IMR-90 (cell line): ENCODE measurements at regions not wholly inside any gene's neighbourhood (a gene's known extent, or its start where the extent isn't known, plus 50 kb on each side); places are given as distances from the start of the nearest gene placed in this dataset.

Experiments
- ATAC-seq: fragments of 200-7000 bp; cut with Tn5 transposase; 2 replicates; pipeline ENCODE4 v1.9.1; 2020; ENCODE audit warnings: low read depth, mild to moderate bottlenecking, moderate library complexity
- BruUV-seq: library from RNA; stranded (reverse); fragments of 400-500 nt; replicated peaks from 2 replicates; lab custom pipeline; 2021; lab: Mats Ljungman, UMichigan
- CTCF ChIA-PET: fragments of 300-600 bp; formaldehyde crosslinking; extraction: SDS; loops from one replicate; lab custom pipeline; 2021; ENCODE audit warnings: antibody characterized with exemption; lab: Yijun Ruan, JAX
- POLR2A ChIA-PET: fragments of 300-600 bp; sonication (Branson Sonifier 250); formaldehyde crosslinking; loops from one replicate; lab custom pipeline; 2022; ENCODE audit warnings: antibody characterized with exemption; ENCODE audit not compliant: unreplicated experiment; lab: Charles Lee
- DNase-seq: peaks from one replicate; pipeline ENCODE4 v3.0.0; 2013
- H2AFZ ChIP-seq: replicated peaks from 2 replicates; pipeline ENCODE3; 2013; ENCODE audit warnings: low read length, mild to moderate bottlenecking; ENCODE audit not compliant: poor library complexity
- H2AK5ac ChIP-seq: 2 replicates; pipeline ENCODE4 v1.6.1; 2013; ENCODE audit warnings: low read depth, low read length, inconsistent platforms
- H2AK9ac ChIP-seq: replicated peaks from 2 replicates; pipeline ENCODE3; 2013; ENCODE audit warnings: mild to moderate bottlenecking, low read depth, low read length, moderate library complexity; ENCODE audit not compliant: poor library complexity
- H2BK120ac ChIP-seq: 2 replicates; pipeline ENCODE4 v1.6.1; 2013; ENCODE audit warnings: low read depth, low read length, inconsistent platforms
- H2BK15ac ChIP-seq: 3 replicates; pipeline ENCODE4 v1.6.1; 2013; ENCODE audit warnings: low read depth, low read length, inconsistent platforms
- H2BK20ac ChIP-seq: 2 replicates; pipeline ENCODE4 v1.6.1; 2013; ENCODE audit warnings: low read depth, mild to moderate bottlenecking, inconsistent platforms, low read length, moderate library complexity
- H2BK5ac ChIP-seq: 2 replicates; pipeline ENCODE4 v1.6.1; 2013; ENCODE audit warnings: mild to moderate bottlenecking, low read depth, low read length, inconsistent platforms; ENCODE audit not compliant: poor library complexity, severe bottlenecking
- H3K14ac ChIP-seq: replicated peaks from 2 replicates; pipeline ENCODE4 v1.6.1; 2013; ENCODE audit warnings: low read depth, low read length, inconsistent platforms
- H3K18ac ChIP-seq: 2 replicates; pipeline ENCODE4 v1.6.1; 2013; ENCODE audit warnings: low read depth, low read length, control low read depth
- H3K23ac ChIP-seq: 2 replicates; pipeline ENCODE4 v1.6.1; 2013; ENCODE audit warnings: low read depth, low read length, inconsistent platforms
- H3K27ac ChIP-seq: 2 replicates; pipeline ENCODE4 v1.5.1; 2013; ENCODE audit warnings: mild to moderate bottlenecking, control low read depth, low read length; ENCODE audit not compliant: insufficient read depth
- H3K27me3 ChIP-seq: 2 replicates; pipeline ENCODE4 v1.6.1; 2013; ENCODE audit warnings: low read length; ENCODE audit not compliant: control insufficient read depth, insufficient read depth
- H3K36me3 ChIP-seq: 2 replicates; pipeline ENCODE4 v1.6.1; 2013; ENCODE audit warnings: low read length, mixed read lengths; ENCODE audit not compliant: control insufficient read depth, insufficient read depth
- H3K4ac ChIP-seq: 2 replicates; pipeline ENCODE4 v1.6.1; 2013; ENCODE audit warnings: low read depth, low read length, inconsistent platforms
- H3K4me1 ChIP-seq: 2 replicates; pipeline ENCODE4 v1.6.1; 2013; ENCODE audit warnings: low read length, mixed read lengths; ENCODE audit not compliant: control insufficient read depth, insufficient read depth
- H3K4me2 ChIP-seq: 2 replicates; pipeline ENCODE4 v1.6.1; 2013; ENCODE audit warnings: low read depth, mild to moderate bottlenecking, control low read depth, low read length, moderate library complexity
- H3K4me3 ChIP-seq: 2 replicates; pipeline ENCODE4 v1.5.1; 2013; ENCODE audit warnings: low read depth, mild to moderate bottlenecking, control low read depth, low read length, moderate library complexity; ENCODE audit not compliant: insufficient read depth
- H3K56ac ChIP-seq: 2 replicates; pipeline ENCODE4 v1.6.1; 2013; ENCODE audit warnings: low read length, inconsistent platforms; ENCODE audit not compliant: insufficient read depth; ENCODE audit errors: extremely low read depth
- H3K79me1 ChIP-seq, 2 experiments: 2 replicates each; pipeline ENCODE4 v1.6.1; 2013; ENCODE audit warnings: low read length in 2 of 2, inconsistent platforms in 1 of 2, low read depth in 1 of 2
- H3K9ac ChIP-seq: 2 replicates; pipeline ENCODE4 v1.6.1; 2013; ENCODE audit warnings: low read depth, low read length, control low read depth
- H3K9me1 ChIP-seq: 2 replicates; pipeline ENCODE4 v1.6.1; 2013; ENCODE audit warnings: low read length, inconsistent platforms; ENCODE audit not compliant: insufficient read depth
- H3K9me3 ChIP-seq: 2 replicates; pipeline ENCODE4 v1.6.1; 2013; ENCODE audit warnings: low read length; ENCODE audit not compliant: control insufficient read depth, insufficient read depth
- H4K20me1 ChIP-seq: 2 replicates; pipeline ENCODE4 v1.6.1; 2013; ENCODE audit warnings: low read length, inconsistent platforms; ENCODE audit not compliant: insufficient read depth
- H4K5ac ChIP-seq: 2 replicates; pipeline ENCODE4 v1.6.1; 2013; ENCODE audit warnings: mild to moderate bottlenecking, low read depth, low read length, control low read depth
- H4K8ac ChIP-seq, 2 experiments: 2 replicates each; pipeline ENCODE4 v1.6.1; 2013; ENCODE audit warnings: low read depth in 2 of 2, low read length in 2 of 2, control low read depth in 1 of 2, inconsistent platforms in 1 of 2
- H4K91ac ChIP-seq: 2 replicates; pipeline ENCODE4 v1.6.1; 2013; ENCODE audit warnings: low read depth, low read length, inconsistent platforms; ENCODE audit not compliant: insufficient read depth
- CEBPB ChIP-seq: IDR thresholded peaks from 2 replicates; pipeline ENCODE4 v1.6.1; 2012; ENCODE audit warnings: low read depth, low read length, improper control_type of control experiment
- CHD1 ChIP-seq: IDR thresholded peaks from 2 replicates; pipeline ENCODE4 v1.6.1; 2012; ENCODE audit warnings: low read depth, low read length, improper control_type of control experiment
- FOS ChIP-seq: fragments of 150-350 bp; IDR thresholded peaks from 2 replicates; pipeline ENCODE4 v1.6.1; 2016; ENCODE audit warnings: low read depth, low read length
- MAFK ChIP-seq: IDR thresholded peaks from 2 replicates; pipeline ENCODE4 v1.6.1; 2012; ENCODE audit warnings: low read depth, low read length, improper control_type of control experiment
- MAZ ChIP-seq: IDR thresholded peaks from 2 replicates; pipeline ENCODE4 v1.6.1; 2012; ENCODE audit warnings: low read depth, mild to moderate bottlenecking, low read length, improper control_type of control experiment, moderate library complexity, borderline replicate concordance
- MXI1 ChIP-seq: IDR thresholded peaks from 2 replicates; pipeline ENCODE4 v1.6.1; 2012; ENCODE audit warnings: low read depth, mild to moderate bottlenecking, low read length, moderate library complexity, borderline replicate concordance
- NFE2L2 ChIP-seq: fragments of 150-350 bp; IDR thresholded peaks from 2 replicates; pipeline ENCODE4 v1.6.1; 2016; ENCODE audit warnings: low read depth, mild to moderate bottlenecking, low read length
- POLR2A ChIP-seq: IDR thresholded peaks from 2 replicates; pipeline ENCODE4 v1.6.1; 2012; ENCODE audit warnings: mild to moderate bottlenecking, low read depth, low read length
- RAD21 ChIP-seq: IDR thresholded peaks from 2 replicates; pipeline ENCODE4 v1.6.1; 2012; ENCODE audit warnings: low read length, improper control_type of control experiment
- RCOR1 ChIP-seq: IDR thresholded peaks from 2 replicates; pipeline ENCODE4 v1.6.1; 2012; ENCODE audit warnings: mild to moderate bottlenecking, low read length, improper control_type of control experiment; ENCODE audit not compliant: insufficient replicate concordance
- WGBS, 2 experiments: methylation state at CpG; one replicate each; pipeline versions ENCODE4 v1.1.5 to v1.1.7; 2013; ENCODE audit warnings: missing lambda C conversion rate in 2 of 2; ENCODE audit not compliant: insufficient read length in 1 of 2; ENCODE audit errors: extremely low coverage in 2 of 2; 5-methylcytosine and 5-hydroxymethylcytosine counted together
- dilution Hi-C: fragments of 300-500 bp; cut with HindIII; formaldehyde crosslinking; loops from one replicate; pipeline ENCODE4 v1.14.3; 2018; ENCODE audit warnings: low sequenced_read_pairs; ENCODE audit not compliant: unreplicated experiment
- in situ Hi-C: fragments of 300-500 bp; cut with MboI; formaldehyde crosslinking; loops from 3 replicates; pipeline ENCODE4 v1.14.3; 2019; ENCODE audit warnings: low sequenced_read_pairs, inconsistent platforms, mixed read lengths
- intact Hi-C: fragments of 100-400 bp; cut with micrococcal nuclease; formaldehyde crosslinking; loops from 2 replicates; pipeline ENCODE4 v1.10.0; 2022
- TF ChIP-seq, protein P1 (sequence below): fragments of 150-350 bp; IDR thresholded peaks from 2 replicates; pipeline ENCODE4 v1.6.1; 2016; ENCODE audit warnings: low read depth, mild to moderate bottlenecking, low read length, moderate library complexity, borderline replicate concordance
- TF ChIP-seq, protein P2 (sequence below): conservative IDR thresholded peaks from 2 replicates; pipeline ENCODE4 v1.5.1; 2012; ENCODE audit warnings: mild to moderate bottlenecking, low read depth, low read length, improper control_type of control experiment

DNA sequence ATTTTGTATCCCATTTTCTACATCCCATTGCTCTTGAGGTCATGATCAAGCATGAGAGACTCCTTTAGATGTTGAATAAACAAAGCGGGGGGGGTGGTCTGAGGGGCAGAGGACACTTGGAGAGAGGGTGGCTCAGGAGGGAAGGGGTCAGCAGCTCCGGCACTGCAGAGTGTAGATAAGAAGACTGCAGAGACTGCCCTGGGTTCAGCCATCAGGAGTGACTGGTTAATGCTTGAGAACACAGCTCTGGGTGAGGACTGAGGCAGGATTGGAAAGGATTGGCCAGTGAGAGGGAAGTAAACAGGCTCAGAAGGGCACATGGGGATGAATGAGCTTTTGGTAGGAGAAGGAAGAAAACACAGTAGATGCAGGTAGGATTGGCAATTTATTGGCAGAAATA is 205.3 kb upstream of the CNR1 start:
- Histone ChIP-seq H3K9me1 (no peaks in the 10 kb centered on the region), H2BK20ac (no peak overlapping the region), H3K79me1 (no peaks in the 10 kb centered on the region), H3K4me3 (no peak overlapping the region), H3K27me3 (no peaks in the 10 kb centered on the region), H3K27ac (no peak overlapping the region), H4K8ac (no peak overlapping the region), H4K5ac (no peak overlapping the region), H3K18ac (no peak overlapping the region), H2AK9ac (no peak overlapping the region), H2BK5ac (no peak overlapping the region), H3K56ac (no peak overlapping the region), H2BK15ac (no peak overlapping the region), H3K9me3 (no peaks in the 10 kb centered on the region), H3K14ac (no peak overlapping the region), H3K4me2 (no peak overlapping the region), H2AK5ac (no peak overlapping the region), H2AFZ (no peak overlapping the region), H3K4ac (no peak overlapping the region), H3K4me1 (no peaks in the 10 kb centered on the region), H4K91ac (no peak overlapping the region), H2BK120ac (no peak overlapping the region), H4K20me1 (no peaks in the 10 kb centered on the region), H3K23ac (no peak overlapping the region), H3K9ac (no peak overlapping the region), H3K36me3 (no peaks in the 10 kb centered on the region)
- ATAC-seq (no peak), DNase-seq (no peak)
- CTCF ChIA-PET: no interaction called here
- 0% methylated on average over 1 of the region's 2 CpGs; no CpG with 5 or more reads in 1 of the 2 experiments for WGBS, 2 experiments
- POLR2A ChIA-PET: no interaction called here
- in situ Hi-C loops: no loop called here
- TF ChIP-seq CHD1 (no peak), FOS (no peak), MAZ (no peak), MAFK (no peak), MXI1 (no peak), POLR2A (no peak), CEBPB (no peak), RCOR1 (no peak), NFE2L2 (no peak), RAD21 (no peak)
- TF ChIP-seq, protein P1, sequence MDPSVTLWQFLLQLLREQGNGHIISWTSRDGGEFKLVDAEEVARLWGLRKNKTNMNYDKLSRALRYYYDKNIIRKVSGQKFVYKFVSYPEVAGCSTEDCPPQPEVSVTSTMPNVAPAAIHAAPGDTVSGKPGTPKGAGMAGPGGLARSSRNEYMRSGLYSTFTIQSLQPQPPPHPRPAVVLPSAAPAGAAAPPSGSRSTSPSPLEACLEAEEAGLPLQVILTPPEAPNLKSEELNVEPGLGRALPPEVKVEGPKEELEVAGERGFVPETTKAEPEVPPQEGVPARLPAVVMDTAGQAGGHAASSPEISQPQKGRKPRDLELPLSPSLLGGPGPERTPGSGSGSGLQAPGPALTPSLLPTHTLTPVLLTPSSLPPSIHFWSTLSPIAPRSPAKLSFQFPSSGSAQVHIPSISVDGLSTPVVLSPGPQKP: no peak
- TF ChIP-seq, protein P2, sequence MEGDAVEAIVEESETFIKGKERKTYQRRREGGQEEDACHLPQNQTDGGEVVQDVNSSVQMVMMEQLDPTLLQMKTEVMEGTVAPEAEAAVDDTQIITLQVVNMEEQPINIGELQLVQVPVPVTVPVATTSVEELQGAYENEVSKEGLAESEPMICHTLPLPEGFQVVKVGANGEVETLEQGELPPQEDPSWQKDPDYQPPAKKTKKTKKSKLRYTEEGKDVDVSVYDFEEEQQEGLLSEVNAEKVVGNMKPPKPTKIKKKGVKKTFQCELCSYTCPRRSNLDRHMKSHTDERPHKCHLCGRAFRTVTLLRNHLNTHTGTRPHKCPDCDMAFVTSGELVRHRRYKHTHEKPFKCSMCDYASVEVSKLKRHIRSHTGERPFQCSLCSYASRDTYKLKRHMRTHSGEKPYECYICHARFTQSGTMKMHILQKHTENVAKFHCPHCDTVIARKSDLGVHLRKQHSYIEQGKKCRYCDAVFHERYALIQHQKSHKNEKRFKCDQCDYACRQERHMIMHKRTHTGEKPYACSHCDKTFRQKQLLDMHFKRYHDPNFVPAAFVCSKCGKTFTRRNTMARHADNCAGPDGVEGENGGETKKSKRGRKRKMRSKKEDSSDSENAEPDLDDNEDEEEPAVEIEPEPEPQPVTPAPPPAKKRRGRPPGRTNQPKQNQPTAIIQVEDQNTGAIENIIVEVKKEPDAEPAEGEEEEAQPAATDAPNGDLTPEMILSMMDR: no peak
- intact Hi-C loops: no loop called here
- BruUV-seq: no TSS peak
- dilution Hi-C loops: no loop called here
